ENCODE measurements at regions not wholly inside any gene's neighbourhood (a gene's known extent, or its start where the extent isn't known, plus 50 kb on each side); places are given as distances from the start of the nearest gene placed in this dataset.

- TF ChIP-seq CTCF (IDR thresholded peaks at IDR 0.05) (no peak), POLR2A (IDR thresholded peaks at IDR 0.05) (no peak)
- no peak overlapping the region for H3K27ac ChIP-seq
- H3K4me3 ChIP-seq: no peak overlapping the region
- DNase-seq: no peak
- peaks cover 0 to 19% (median 2%) of the 10 kb centered on the region in 3 donors for H3K4me1 ChIP-seq
- H3K27me3 ChIP-seq: no peaks in the 10 kb centered on the region
- 61 to 71% methylated on average over 6 of the region's 6 CpGs for WGBS, 2 donors
- intact Hi-C loops (cut with DNase I): no loop called here
- H3K9me3 ChIP-seq: no peaks in the 10 kb centered on the region
- H3K36me3 ChIP-seq: no peaks in the 10 kb centered on the region
These were observed 238.0 kb upstream of the LRTM1 start for GRCh38 chr3:55165704-55166405.

GRCh38 chr3:55165278-55165677 lies 237.4 kb upstream of the LRTM1 start:
- no peaks in the 10 kb centered on the region for H3K27me3 ChIP-seq
- H3K4me1 ChIP-seq: peaks cover 0 to 19% (median 2%) of the 10 kb centered on the region in 3 donors
- no peak overlapping the region for H3K4me3 ChIP-seq
- TF ChIP-seq CTCF (IDR thresholded peaks at IDR 0.05) (no peak), POLR2A (IDR thresholded peaks at IDR 0.05) (no peak)
- 72 to 85% methylated on average over 3 of the region's 3 CpGs for WGBS, 2 donors
- DNase-seq: no peak
- no peaks in the 10 kb centered on the region for H3K36me3 ChIP-seq
- no peak overlapping the region for H3K27ac ChIP-seq
- intact Hi-C loops (cut with DNase I): no loop called here
- H3K9me3 ChIP-seq: no peaks in the 10 kb centered on the region

GRCh38 chr3:55164876-55165275 lies 237.0 kb upstream of the LRTM1 start:
- intact Hi-C loops (cut with DNase I): no loop called here
- Histone ChIP-seq H3K27me3 (no peaks in the 10 kb centered on the region), H3K27ac (no peak overlapping the region), H3K4me3 (no peak overlapping the region), H3K4me1 (peaks cover 0 to 19% (median 2%) of the 10 kb centered on the region in 3 donors), H3K36me3 (no peaks in the 10 kb centered on the region), H3K9me3 (no peaks in the 10 kb centered on the region)
- DNase-seq: no peak
- TF ChIP-seq POLR2A (IDR thresholded peaks at IDR 0.05) (no peak), CTCF (IDR thresholded peaks at IDR 0.05) (no peak)
- WGBS, 2 donors: 79 to 83% methylated on average over 1 of the region's 1 CpG

GRCh38 chr3:55164191-55164590 lies 236.3 kb upstream of the LRTM1 start:
- no peak overlapping the region for H3K4me3 ChIP-seq
- H3K27ac ChIP-seq: no peak overlapping the region
- DNase-seq: no peak
- TF ChIP-seq CTCF (IDR thresholded peaks at IDR 0.05): no peak
- no peak for TF ChIP-seq POLR2A (IDR thresholded peaks at IDR 0.05)
- no peaks in the 10 kb centered on the region for H3K27me3 ChIP-seq
- H3K36me3 ChIP-seq: no peaks in the 10 kb centered on the region
- peaks cover 0 to 19% (median 2%) of the 10 kb centered on the region in 3 donors for H3K4me1 ChIP-seq
- intact Hi-C loops (cut with DNase I): no loop called here
- no peaks in the 10 kb centered on the region for H3K9me3 ChIP-seq

- H3K9me3 ChIP-seq: no peaks in the 10 kb centered on the region
- H3K27me3 ChIP-seq: no peaks in the 10 kb centered on the region
- WGBS, 2 donors: 89 to 92% methylated on average over 5 of the region's 5 CpGs
- DNase-seq: no peak
- no peak overlapping the region for H3K27ac ChIP-seq
- intact Hi-C loops (cut with DNase I): no loop called here
- H3K4me1 ChIP-seq: peaks cover 0 to 16% (median 2%) of the 10 kb centered on the region in 3 donors
- no peaks in the 10 kb centered on the region for H3K36me3 ChIP-seq
- no peak for TF ChIP-seq CTCF (IDR thresholded peaks at IDR 0.05)
- no peak for TF ChIP-seq POLR2A (IDR thresholded peaks at IDR 0.05)
- H3K4me3 ChIP-seq: no peak overlapping the region
These were observed 235.6 kb upstream of the LRTM1 start for GRCh38 chr3:55163421-55163820.
